Activated T-cell treated with anti-CD3 and anti-CD28 coated beads for 48 hours (primary cell): ENCODE measurements at regions not wholly inside any gene's neighbourhood (a gene's known extent, or its start where the extent isn't known, plus 50 kb on each side); places are given as distances from the start of the nearest gene placed in this dataset.

Experiments used
- DNase-seq: peaks from one replicate; pipeline ENCODE4 v3.0.0-alpha.2; 2020; ENCODE audit warnings: low read depth

DNA sequence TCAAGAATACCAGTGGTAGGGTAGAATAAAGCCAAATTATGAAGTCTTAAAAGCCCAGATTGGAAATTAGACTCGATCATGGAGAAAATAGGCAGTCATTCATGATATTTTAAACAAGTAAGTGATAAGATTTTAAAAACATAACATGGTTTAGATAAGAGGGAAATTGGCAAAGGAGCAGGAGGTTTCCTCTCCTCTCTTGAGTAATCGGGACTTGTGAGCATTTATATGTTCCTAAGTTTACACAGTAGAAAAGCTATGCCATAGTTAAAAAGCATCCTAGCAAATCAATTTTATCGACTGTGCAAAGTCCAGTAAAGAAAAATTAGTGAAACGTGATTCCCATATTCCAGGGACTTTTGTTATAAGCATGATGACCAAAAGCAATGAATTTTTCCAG is 313.2 kb downstream of the AHR start:
- DNase-seq = no peak

DNA sequence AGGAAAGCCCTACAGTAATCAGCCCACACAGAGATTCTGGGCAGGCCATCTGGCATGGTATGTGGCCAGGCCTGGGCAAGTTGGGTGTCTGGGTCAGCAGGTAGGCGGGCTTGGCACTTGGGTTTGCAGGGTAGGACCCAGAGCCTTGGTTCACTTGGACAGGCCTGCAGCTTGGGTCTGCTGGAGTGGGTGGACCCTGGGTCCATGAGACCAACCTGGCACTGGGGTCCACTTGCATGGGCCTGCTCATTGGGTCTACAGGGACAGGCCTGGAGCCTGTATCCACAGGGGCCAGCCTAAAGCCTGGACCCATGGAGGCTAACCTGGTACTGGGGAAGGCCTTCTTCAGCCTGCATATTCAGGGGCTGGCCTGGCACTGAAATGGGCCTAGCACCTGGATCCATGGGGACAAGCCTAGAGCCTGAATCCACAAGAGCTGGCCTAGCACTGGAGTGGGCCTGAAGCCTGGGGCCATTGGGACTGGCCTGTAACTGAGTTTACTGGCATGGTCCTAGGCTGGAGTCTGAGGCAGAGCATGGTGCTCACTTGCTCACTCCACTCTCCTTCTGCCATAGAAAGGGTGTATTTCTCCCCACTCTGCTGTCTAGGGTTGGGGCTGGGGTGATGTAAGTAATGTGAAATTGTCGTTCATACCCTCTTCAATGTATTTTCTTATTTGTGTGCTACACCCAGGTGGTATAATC is 315.0 kb downstream of the AHR start:
- no peak for DNase-seq

DNA sequence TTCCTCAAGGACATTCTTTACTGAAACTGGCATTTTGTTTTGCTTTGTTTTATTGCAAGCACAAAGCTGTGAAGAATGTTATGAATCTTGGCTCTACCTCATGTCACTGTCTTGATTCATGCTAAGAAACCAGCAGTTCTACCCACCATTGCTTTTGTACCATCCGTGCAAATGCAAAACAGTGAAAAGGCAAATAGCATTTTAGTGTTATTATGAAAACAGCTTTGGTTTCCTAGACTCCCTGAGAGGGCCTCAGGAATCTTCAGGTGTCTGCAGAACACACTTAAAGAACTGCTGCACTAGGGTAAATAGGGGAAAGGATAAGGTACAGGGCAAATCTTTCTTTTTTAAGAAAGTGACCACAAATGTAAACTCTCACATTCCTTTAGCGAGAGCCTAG is 318.9 kb downstream of the AHR start:
- no peak for DNase-seq

DNA sequence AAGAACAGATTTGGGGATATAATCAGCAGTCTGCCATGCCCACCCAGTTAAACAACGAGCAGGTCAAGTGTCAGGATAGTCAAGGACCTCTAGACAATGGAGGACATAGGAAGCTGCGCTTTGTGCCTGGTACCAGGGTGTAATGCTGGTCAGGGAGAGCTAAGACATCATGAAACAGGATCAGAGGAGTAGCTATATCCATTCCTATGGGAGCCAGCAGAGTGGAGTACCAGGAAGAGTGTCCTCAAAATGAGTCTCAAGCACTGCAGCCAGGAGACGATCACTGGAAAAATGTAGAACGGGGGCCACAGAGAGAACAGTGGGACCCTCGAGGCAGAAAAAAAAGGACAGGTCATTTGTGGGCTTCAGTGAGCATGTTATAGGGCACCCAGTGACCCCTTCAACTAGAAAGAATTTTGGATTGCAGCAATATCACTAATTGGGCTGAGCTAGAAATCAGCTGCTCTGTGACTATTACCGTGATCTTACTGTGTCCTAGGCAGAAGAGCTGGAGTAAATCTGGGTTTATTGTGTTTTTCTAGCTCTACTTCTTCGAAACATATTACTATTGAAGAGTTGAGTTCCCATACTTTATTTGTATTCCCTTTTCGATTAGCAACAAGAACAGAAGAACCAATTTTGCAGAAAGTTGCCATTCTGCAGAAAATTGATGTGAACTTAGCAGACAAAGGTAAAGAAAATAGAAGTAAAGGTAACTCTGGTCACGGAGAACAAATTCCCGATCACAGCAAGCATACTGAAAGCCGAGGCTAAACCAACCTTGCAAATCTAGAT is 319.6 kb downstream of the AHR start:
- no peak for DNase-seq

DNA sequence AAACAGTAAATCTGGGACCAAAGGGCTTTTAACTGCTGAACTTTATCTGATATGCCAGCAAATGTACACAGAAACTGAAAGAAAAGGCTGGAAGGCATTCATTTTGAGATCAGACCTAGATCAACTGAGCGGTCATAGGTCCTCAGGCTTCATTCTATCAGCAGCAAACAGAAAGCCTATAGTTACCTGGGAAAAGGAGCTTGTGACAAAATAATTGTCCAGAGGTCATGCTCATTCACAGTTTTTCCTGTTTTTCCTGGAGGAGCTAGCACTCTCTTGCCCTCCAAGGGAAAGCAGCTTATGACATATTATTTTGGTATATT is 320.2 kb downstream of the AHR start:
- no peak for DNase-seq

DNA sequence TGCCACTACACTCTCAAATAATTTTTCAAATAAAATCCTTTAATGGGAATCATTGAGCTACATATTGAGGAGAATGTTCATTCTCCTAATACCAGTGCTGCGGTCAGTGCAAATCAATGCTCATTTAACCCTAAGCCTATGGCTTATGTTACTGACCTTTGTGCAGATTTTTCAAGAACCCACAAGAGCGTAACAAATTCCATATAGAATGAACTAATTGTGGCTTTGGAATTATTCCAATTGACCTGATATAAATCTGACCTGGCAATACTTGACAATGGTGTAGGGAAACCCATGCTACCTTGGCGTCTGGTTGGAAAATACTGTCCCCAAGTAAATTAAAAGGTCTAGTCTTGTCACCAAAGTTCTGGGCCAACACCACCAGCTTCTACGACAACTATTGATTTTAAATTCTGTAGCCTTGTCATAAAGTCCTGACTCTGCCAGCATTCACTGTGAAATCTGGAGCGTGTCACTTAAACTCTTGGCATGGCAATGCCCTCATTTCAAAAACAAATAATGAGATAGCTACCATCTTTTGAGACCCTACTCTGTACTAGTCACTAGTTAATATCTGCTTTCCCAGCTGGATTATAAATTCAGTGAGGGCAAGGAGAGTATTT is 320.9 kb downstream of the AHR start:
- DNase-seq = no peak

DNA sequence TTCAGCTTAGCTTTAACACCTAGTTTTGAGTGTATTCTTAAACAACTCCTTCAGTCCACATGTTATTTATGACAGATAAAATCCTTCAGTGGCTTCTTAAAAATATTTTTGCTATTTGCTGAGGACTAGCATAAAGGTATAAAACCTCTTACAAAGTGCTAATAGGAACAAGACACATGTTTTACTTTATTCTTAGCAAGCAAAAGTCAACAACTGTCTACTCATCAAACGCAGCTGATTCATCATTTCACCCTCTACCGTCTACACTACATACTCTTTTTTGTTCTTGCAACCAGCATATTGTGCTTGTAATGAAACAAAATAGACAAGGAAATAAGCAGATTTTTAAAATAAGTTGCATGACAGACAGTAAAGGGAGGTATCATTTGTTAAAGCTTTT is 319.7 kb downstream of the SNX13 start:
- no peak for DNase-seq

DNA sequence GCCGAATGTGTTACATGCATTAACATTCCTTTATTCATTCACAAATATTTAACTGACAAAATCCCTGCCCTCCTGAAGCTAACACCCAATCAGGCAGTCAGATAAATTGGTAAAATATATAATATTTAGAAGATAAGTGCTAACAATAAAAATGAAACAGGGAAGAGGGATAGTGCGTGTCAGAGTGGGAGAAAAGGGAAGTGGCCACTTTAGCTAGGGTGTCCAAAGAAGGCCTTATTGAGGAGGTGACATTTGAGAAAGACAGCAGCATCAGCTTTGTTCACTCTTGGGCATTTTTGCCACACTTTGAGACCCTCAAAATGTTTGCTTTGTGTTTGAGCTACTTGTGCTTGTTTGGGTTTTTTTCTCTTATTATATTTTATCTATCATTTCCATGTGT is 317.8 kb downstream of the SNX13 start:
- DNase-seq = no peak

DNA sequence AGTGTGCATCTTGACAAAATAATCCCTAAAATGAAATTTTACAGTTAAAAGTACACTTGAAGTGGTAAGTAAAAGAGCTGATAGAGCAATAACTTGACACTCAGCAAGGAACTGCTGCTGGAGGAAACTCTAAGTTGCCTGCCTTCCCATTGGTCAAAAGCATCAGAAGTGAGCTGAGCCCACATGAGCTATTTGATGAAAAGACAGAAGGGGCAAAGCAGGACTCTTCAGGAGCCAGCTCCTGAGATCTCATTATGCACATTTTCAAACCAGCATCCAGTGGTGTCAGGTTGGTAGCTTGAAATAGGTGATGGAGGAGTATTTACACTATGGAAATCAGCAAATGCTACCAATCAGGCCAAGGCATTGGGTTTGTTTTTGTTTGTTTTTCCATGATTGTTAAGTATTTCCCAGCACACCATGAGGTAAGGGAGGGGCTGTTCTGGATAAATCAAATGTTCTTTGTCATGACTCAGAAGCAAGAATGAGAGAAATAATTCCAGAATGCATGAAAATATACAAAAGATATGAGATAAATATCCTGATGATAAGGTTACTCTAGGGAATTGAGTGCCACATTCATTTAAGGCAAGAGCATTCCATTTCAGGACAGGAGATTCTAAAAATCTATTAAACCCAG is 316.6 kb downstream of the SNX13 start:
- no peak for DNase-seq

DNA sequence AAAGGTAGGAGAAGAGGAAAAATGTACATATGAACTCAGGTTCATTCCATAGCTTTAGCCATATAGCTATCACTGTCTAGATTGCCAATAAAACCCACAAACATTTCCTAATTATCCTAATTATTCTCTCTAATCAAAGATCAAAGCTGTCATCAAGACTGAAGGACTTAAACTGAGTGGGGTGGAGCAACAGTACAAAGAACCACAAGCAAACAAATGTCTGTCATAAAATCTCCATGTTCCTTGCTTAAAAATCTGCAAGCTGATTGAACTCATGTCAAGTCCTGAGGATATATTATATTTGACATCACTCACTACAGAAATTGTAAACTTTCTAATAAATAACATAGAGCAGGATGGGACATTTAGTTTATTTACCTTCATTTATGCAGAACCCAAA is 315.9 kb downstream of the SNX13 start:
- DNase-seq = no peak

DNA sequence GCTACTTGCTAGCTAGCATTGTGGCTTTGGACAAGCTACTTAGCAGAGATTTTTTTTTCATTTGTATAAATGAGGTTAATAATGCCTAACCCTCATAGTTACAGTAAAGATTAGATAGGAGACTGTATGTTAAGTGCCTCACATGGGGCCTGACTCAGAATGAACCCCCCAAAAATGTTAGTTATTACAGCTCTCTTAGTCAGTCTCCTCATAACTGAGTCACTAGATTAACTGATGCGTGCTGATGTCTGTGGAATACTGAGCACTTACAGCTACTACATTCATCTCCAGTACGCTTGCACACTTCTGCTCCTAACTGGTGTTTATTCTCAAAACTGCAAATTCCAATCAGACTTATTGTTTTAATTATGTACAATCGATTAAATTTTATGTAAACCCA is 315.3 kb downstream of the SNX13 start:
- DNase-seq = no peak

DNA sequence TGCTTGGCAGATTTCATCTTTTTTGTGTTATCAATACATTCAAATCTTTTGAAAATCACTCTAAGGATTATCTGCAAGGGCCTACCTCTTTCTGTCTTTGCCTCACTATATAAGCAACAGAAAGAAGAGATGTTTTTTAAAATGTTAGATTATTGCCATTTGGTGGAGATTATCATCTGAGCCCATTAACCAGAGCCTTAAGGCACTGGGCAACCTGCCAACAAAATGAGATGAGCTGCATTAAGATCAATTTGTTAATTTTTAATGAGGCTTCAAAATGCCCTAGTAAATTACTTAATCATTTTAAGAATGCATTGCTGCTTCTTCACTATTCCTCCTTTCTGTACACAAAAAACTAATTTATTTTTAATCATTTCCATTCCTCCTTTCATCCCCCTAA is 314.1 kb downstream of the SNX13 start:
- DNase-seq = no peak

DNA sequence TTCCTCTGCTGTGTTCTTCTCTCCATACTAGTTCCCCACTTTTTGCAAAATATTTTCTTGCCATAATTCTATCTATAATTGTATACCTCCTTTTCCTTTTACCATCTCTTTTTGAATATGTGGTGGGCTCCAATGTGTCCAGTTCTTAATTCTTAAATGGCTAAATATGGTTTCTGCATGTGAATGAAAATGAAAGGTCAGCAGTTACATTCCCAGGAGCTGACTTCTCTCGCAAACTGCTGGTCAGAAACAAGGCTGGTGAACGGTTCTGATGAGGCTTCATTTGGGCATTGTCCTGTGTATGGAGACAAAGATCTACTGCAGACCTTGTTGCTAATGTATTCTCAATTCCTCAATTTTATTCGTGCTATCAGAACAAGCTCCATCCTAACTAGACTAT is 309.2 kb downstream of the SNX13 start:
- no peak for DNase-seq

DNA sequence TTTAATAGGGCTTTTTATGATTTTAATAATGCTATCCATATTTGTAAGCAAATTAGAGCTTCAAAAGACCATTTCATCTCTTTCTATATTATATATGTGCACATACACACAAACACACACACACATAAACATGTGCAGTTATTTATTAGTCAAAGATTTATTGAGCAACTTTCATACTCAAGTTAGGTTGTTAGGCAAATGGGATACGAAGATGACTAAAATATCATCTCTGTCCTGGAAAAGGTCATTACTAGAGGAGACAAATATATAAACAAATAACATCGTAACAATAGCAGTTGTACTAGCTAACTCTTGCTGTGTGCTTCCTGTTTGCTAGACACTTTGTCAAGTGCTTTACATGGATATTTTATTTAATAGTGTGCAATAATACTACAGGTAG is 307.9 kb downstream of the SNX13 start:
- no peak for DNase-seq

DNA sequence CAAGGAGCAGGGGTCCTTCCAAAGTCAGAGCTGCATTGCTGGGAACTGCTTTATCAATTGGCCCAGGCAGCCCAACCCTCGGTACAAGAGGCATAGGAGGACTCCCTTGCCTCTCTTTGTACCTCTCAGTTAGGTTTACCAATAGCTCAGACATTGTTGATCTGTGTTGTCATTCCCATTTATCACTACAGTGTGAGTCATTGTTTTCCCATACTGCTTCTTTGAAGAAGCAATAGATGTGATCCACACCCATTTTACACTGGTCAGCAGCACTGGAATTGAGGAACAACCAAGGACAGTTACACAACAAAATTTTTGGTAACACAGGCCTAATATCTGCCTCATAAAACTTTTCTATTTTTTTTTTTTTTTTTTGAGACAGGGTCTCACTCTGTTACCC is 307.2 kb downstream of the SNX13 start:
- no peak for DNase-seq

DNA sequence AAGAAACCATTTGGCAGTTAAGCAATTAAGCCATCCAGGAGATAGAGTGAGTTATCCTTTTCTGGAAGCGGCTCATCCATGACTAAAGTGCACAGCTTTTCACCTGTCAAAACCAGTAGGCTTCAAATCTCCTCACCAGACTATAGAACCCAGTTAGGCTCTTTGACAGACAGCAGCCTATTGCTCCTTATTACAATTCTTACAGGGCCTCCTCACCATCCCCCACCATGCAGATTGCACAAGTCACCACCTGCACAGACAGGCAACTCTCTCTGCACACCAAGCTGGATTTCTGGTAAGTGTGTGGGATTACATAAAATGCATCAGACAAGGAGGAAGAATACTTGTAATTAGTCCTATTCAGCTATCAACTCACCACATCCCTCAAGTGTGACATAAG is 301.6 kb downstream of the SNX13 start:
- DNase-seq = no peak

DNA sequence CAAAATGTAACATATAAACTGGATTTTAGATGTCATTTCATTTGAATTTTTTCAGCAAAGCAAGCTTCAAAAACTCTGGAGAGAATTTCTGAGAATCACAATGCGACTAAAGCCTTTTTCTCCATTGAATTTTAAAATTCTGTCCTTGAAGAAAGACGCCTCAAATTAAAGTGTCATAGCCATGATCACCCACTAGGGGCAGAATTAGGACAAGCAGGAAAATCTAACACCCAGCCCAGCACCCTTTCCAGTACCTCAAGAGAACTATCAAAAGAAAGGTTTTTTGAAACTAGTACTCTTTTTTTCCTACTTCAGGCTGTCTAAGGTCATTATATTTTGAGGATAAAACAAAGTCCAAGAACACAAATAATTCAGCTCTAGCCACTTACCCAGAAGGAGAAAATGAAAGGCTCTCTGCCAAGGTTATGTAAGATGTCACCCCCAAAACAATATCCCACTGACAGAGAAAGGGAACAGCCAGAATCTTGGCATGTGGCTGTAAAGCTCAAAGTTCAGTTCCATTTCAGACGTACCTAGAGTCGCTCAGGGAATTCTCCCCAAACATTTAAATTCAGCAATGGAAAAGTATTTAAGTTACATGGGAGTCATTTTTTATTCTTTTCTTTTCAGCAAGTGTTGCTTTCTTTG is 299.4 kb downstream of the SNX13 start:
- no peak for DNase-seq

DNA sequence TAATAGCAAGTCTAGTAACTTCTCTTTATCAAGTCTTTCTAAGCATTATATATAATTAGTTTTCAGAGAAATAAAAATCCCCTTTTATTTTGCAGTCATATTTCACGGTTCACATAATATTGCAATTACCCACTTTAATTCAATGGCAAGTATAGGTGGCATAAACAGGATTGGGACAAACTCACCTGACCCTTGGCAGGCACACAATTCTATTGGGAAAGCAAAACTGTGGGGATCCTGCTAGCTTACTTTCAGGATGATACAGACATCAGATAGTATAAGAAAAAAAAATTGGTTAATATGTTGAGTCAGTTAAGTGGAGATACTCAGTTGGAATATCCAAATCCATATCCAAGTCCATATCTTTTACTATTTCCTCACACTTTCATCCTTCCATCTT is 294.8 kb downstream of the SNX13 start:
- no peak for DNase-seq

DNA sequence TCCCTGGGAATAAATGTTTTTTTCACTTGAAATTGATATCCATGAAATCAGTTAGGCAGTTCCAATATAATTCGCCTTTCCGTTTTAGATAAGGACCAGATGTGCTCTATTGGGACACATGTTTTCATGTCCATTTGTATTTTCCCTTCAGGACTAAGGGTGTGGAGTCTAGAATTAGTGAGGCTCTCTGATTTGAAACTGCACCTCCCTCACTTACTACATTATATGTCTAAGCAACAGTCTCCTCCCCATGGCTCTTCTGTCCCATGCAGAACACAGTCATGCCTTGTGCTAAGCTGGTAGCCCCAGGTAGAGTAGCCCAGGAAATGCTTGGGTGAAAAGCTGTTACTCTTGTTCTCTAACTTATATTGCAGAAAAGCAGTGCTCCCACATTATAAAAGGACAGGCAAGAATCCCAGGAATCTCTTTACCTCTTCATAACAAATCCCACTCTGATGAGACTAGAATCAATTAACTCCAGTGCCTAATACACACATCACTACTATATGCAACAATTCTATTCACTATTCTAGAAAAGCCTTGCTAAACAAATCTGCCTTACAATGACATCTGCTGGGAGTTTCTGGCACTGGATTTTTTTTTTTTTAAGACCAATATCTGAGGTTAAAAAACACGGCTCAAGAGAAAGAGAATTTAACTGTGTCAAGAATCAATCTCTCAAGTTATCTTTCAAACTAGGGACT is 293.9 kb downstream of the SNX13 start:
- no peak for DNase-seq

DNA sequence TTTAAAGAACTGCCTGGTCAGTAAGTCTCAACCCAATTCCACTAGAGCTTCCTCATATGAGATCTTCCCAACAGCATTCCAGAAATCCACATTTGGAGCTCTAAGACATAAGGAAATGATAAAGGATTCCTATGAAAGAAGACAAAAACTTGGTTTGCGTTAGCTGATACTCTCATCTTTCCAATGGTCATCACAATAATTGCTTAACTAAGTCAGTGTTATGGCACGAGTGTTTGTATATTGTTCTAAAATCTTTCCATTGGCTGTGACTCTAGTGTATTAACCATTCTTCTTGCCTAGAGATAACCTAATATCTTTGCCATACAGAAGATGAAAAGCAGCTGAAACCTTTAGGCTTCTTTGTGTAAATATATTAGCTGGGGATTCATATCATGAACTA is 289.0 kb downstream of the SNX13 start:
- DNase-seq = no peak

DNA sequence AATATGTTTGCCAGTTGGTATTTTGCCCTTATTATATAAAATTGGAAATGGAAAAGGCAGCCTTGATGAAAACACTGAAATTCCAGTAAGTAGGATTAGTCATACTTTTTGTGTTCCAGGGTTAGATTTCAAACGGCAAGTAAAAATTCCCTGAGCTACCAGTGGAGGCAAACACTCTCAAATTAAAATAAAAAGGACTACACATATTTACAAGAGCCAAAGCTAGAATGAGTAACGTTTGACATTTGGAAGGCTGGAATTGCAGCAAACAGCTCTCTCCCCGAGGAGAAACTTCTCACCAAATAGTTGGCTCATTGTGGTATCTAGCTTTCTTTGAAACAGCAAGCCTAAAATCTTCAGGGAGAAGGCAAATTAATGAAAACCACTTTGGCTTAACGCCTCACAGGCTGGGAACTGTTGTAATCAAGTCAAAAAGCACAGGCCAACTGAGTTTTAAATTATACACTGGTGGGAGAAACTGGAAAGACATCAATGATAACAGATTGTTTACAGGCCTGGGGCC is 288.4 kb downstream of the SNX13 start:
- no peak for DNase-seq

DNA sequence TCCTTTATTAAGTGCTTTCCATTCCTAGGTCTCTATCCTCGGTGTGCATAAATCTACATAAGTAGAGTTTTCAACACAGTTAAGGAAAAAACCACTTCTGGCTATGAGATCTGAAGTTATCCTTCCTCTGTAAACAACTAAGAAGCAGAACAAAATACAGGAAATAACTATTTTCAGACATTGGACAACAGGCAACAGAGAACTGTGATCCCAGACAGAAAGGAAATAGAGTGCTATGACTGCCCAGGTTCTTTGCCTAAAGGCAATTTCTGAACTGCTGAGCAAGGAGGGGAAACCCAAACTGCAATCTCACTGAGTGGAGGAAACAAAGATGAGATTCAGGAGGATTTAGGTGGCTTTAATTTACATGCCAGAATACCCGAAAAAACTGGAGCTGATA is 285.4 kb downstream of the SNX13 start:
- DNase-seq = no peak
